NOMO-1 (cell line): ENCODE measurements at regions not wholly inside any gene's neighbourhood (a gene's known extent, or its start where the extent isn't known, plus 50 kb on each side); places are given as distances from the start of the nearest gene placed in this dataset.
A peak's percentile ranks its signal among the peaks of the same experiment; 100 is the strongest.
"Not testable (repeated sequence)": the region's sequence is repeated elsewhere in the genome, so short reads cannot be mapped to it uniquely, and the experiment has no call there.

Experiments used
- DNase-seq, 2 experiments: peaks; one replicate each; lab custom pipeline; 2025; ENCODE audit not compliant: unreplicated experiment in 2 of 2; lab: John Stamatoyannopoulos, UW

GRCh38 chr22:48494256-48494967 is 1333.3 kb downstream of the BRD1 start:
- DNase-seq = no peak

GRCh38 chr22:48493733-48494132 is 1333.9 kb downstream of the BRD1 start:
- DNase-seq = no peak

- DNase-seq = peak; percentile 38 to 61
Observed at GRCh38 chr22:48492366-48493320, 1335.0 kb downstream of the BRD1 start.

GRCh38 chr22:48491451-48491941 is 1336.2 kb downstream of the BRD1 start:
- DNase-seq = no peak

- no peak for DNase-seq
Observed at GRCh38 chr22:48490500-48491411, 1336.9 kb downstream of the BRD1 start.

GRCh38 chr22:48489551-48490499 is 1337.8 kb downstream of the BRD1 start:
- DNase-seq = no peak

- DNase-seq = no peak
Observed at GRCh38 chr22:48488611-48489511, 1338.8 kb downstream of the BRD1 start.

- no peak for DNase-seq
Observed at GRCh38 chr22:48488149-48488551, 1339.5 kb downstream of the BRD1 start.

GRCh38 chr22:48486558-48486957 is 1341.1 kb downstream of the BRD1 start:
- DNase-seq = no peak

- DNase-seq = no peak
Observed at GRCh38 chr22:48486134-48486532, 1341.5 kb downstream of the BRD1 start.

GRCh38 chr22:48485149-48486133 is 1342.2 kb downstream of the BRD1 start:
- DNase-seq = no peak

GRCh38 chr22:48483764-48484528 is 1343.7 kb downstream of the BRD1 start:
- DNase-seq = no peak

- DNase-seq = no peak
Observed at GRCh38 chr22:48482771-48483170, 1344.9 kb downstream of the BRD1 start.

- DNase-seq = not testable (repeated sequence)
Observed at GRCh38 chr22:48482198-48482597, 1345.5 kb downstream of the BRD1 start.

GRCh38 chr22:48481748-48482147 is 1345.9 kb downstream of the BRD1 start:
- DNase-seq = no peak

GRCh38 chr22:48478529-48479265 is 1349.0 kb downstream of the BRD1 start:
- no peak for DNase-seq
